ENCODE measurements at regions not wholly inside any gene's neighbourhood (a gene's known extent, or its start where the extent isn't known, plus 50 kb on each side); places are given as distances from the start of the nearest gene placed in this dataset.
"Not testable (repeated sequence)": the region's sequence is repeated elsewhere in the genome, so short reads cannot be mapped to it uniquely, and the experiment has no call there.

DNA sequence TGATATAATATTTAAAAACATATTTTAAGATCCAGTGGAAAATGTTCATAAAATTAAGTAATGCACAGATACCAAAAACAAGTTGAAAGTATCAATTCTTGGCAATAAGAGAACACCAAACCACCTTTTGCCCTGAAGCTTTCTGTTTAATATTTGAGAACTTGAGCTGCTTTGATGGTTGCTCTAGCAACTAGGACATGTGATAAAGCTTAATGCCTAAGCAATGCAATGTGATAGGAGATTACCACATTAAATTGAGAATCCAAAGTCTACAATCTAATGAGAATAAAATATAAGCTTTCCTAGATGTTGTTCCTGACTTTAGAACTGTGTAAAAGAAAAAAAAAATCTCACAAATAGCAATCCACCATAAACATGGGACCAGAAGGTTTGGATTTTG is 1367.5 kb upstream of the PCDH9 start:
- DNase-seq = no peak

DNA sequence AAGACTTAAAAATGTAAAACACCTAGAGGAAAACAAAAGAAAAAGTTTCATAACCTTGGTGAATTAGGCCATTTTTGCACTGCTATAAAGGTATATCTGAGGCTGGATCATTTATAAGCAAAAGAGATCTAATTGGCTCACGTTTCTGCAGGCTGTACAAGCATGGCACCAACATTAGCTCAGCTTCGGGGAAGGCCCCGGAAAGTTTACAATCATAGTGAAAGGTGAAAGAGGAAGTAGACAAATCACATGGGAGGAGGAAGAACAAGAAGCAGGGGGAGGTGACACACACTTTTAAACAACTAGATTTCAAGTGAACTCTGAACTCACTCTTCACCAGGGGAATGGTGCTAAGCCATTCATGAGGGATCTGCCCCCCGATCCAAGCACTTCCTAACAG is 1358.5 kb upstream of the PCDH9 start:
- no peak for DNase-seq

DNA sequence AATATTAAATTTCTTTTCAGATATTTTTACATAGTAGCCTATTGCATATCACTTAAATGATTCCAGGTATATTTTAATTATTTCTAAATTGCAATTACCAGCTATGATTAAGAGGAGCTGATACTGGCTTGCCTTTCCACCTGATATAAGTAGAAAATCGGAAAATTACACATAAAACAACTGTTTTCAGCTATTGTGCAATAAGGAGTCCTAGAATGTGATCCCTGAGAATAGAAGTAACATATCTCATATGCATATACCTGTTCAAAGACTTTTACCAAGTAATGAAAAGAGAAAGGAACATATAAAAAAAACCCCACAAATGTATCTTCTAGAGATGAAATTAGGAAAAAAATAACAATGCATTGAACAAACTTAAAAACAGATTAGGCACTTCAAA is 1354.6 kb upstream of the PCDH9 start:
- DNase-seq = no peak

DNA sequence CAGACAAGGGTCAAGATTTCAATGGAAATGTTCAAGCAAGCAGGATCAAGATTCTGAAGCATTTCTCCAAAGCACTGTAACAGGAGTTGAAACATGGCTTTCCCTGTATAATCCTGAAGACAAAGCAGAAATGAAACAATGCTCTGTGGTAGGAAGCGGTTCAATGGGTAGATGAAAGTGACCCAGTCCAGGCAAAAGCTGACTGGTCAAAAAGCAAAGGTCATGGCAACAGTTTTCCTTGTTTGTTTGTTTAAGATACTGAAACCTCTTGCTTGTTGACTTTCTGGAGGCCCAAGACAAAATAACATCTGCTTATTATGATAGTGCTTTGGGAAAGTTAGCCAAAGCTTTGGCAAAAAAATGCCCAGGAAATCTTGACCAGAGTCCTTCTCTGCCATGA is 1343.9 kb upstream of the PCDH9 start:
- no peak for DNase-seq

DNA sequence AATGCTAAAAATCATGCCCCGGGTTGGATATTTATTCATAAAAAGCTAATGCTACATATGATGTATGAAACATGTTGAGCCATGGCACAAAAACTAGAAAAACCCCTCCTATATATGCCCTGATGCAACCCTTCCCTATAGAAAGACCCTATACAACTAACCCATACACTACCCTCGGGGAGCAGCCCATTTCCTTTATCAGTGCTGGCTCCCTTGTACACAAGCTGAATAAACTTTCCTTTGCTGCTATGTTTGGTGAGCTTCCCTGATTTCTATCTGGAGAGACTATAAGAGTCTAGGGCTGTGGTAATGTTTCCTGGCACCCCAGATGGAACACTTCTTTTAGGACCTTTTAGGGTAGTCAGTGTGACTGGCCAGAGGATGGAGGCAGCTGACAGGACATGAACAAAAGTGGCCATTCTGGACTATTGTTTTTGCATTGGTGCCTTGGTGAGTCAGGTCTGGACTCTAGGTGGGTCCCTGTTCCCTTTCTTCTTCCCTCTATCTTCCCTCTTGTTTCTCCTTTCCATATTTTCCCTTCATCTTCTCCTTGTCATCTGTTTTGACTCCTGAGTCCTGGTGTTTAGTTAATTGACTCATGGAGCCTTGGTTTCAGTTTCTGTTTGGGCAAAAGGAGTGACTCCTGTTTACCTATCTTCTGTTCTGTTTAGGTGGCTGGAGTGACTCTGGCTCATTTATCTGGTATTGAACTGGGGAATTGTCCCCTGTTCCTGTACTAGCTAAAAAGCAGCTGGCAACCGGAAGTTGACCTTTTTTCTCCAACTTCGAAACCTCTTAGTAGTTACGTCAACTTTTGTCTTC is 1321.8 kb upstream of the PCDH9 start:
- DNase-seq = no peak

DNA sequence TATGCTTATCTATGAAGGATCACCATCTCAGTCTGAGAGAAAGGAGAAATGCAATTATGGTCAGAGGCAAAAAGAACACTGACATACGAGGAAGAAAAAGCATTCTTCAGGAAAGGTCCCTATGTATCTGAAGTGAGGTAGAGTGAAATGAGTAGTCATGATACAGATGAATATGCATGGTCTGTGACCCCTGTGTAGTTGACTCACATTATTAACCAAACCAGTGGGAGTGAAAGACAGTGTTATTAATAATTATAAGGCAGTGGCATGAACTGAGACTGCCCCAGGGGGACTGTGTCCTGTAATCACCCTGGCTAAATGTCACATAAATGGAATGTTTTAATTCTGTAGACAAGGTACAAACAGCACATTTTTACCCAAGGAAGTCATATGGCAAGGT is 1320.2 kb upstream of the PCDH9 start:
- DNase-seq = no peak

DNA sequence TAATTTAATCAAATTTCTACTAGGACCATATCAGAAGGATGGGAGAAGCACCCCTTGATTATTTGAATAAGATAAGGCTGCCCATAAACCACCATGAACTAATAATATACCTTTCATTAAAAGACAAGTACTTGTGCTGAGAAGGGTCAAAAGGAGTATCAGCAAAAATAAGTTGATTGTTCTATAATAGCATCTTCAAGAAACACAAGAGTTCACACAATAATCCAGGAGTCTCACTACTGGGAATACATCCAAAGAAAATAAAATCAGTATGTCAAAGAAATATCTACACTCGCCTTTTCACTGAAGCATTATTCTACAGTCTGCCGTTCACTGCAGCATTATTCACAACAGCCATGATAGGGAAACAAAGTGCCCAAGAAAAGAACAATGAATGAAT is 1310.1 kb upstream of the PCDH9 start:
- DNase-seq = no peak

DNA sequence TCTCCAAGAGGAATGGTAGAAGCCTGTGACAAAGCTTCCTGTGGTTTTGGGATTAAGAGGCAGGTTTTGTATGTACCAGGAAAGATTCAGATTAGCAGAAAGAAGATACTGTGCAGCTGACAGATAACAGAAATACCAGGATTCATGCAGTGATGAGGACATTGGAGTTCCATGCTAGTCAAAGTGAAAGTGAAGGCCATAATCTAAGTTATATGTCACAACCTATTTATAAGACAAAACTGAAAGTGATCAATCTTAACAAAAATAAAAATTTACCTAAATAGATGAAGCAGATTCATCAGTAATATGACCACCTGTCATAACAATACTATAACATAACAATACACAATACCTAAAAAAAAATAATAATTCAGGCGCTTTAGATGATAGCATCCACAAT is 1305.2 kb upstream of the PCDH9 start:
- DNase-seq = no peak

DNA sequence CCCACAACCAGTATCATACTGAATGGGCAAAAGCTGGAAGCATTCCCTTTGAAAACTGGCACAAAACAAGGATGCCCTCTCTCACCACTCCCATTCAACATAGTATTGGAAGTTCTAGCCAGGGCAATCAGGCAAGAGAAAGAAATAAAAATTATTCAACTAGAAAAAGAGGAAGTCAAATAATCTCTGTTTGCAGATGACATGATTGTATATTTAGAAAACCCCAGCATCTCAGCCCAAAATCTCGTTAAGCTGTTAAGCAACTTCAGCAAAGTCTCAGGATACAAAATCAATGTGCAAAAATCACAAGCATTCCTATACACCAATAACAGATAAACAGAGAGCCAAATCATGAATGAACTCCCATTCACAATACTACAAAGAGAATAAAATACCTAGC is 1297.0 kb upstream of the PCDH9 start:
- not testable (repeated sequence) for DNase-seq

DNA sequence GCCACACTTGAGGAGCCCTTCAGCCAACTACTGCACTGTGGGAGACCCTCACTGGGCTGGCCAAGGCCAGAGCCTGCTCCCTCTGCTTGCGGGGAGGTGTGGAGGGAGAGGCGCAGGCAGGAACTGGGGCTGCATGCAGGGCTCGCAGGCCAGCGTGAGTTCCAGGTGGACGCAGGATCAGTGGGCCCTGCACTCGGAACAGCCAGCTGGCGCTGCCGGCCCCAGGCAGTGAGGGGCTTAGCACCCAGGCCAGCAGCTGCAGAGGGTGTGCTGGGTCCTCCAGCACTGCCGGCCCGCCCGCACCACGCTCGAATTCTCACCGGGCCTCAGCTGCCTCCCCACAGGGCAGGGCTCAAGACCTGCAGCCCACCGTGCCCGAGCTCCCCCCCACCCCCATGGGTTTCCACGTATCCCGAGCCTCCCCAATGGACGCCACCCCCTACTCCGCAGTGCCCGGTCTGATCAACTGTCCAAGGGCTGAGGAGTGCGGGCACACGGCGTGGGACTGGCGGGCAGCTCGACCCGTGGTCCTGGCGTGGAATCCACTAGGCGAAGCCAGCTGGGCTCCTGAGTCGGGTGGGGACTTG is 1293.8 kb upstream of the PCDH9 start:
- DNase-seq = no peak

DNA sequence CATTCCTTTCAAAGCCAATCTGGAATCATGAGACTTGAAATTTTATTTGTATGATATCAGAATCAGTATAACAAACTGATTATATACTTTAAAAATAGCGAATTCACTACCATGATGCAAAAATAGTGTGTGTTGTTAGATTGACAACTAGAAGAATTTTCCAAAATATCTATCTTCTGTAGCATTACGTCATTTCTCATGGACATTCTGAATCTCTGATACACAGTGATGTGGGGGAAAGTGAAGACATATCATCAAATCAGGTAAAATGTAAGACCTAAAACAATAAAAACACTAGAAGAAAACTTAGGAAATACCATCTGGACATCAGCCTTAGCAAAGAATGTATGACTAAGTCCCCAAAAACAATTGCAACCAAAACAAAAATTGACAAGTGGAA is 1292.0 kb upstream of the PCDH9 start:
- DNase-seq = no peak

DNA sequence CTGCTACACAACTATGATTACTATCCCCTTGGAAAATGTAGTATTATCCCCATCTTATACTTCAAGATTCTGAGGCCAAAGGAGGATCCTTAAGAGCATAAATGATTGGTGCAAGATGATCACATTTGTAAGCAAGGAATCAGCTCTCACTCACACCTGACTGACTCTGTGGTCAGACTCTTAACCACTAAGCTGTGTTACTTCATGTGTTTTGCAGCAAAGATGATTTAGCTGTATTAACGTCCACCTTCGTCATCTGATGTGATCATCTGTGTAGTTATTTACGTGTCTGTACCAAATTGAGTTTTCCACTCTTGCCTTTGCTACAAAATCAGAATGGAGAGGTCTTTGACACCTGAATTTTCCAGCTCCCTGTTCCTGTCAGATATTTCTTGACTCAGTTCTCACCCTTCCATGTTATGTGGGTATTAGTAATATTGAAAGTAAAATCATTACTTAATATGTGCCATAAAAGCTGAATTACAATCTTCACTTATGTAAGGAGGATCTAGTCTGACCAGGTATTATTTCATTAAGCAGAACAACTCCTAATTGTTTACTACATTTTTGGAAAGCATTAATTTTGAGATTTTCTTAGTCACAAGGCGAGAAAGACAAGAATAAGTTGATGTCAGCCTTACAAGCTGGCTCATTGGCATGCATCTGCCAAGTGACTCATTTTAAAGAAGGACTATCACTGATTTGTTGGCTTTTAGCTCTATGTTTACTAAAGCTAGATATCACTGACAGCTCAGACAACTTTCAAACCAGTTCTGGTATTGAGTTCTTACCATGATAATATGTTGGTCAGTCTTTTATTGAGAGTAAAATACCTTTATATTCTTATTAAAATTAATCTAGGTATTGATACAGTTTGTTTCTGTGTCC is 1279.8 kb upstream of the PCDH9 start:
- no peak for DNase-seq

DNA sequence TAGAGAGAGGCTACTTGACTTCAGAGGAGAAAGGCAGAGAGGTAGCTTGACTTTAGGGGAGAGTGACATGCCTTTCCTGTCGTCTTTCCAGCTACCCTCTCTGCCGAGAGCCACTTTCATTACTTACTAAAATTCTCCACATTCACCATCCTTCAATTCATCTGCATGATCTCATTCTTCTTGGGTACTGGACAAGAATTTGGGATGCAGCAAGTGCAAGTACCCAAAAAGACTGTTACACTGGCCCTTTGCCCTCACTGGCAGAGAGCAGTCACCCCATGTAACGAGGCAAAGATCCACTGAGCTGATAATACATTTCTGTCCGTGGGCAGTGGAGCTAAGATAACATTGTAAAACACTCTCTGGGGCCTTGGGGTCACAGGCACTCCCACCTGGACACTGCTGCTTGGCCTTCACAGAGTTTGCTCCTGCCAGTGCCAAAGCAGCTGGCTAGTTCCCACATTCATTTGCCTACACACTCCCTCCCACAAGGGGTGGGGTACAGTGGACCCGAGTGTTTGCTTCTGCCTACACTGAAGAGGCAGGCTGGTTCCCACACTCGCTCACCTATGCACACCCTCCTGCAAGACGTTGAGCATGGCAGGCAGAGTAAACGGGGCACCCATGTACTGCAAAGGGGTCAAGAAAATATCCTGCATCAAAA is 1276.9 kb upstream of the PCDH9 start:
- DNase-seq = no peak

DNA sequence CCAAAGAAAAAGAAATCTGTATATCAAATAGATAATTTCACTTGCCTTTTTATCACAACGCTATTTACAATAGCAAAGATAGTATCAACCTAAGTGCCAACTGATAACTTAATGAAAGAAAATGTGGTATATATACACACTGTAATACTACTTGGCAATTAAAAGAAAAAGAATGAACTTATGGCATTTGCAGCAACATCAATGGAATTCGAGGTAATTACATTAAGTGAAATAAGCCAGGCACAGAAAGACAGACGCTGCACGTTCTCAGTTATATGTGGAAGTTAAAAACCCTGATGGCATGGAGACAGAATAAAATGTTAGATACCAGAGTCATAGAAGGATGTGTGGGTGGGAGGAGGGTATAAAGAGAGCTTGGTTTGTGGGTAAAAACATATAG is 1260.5 kb upstream of the PCDH9 start:
- no peak for DNase-seq

DNA sequence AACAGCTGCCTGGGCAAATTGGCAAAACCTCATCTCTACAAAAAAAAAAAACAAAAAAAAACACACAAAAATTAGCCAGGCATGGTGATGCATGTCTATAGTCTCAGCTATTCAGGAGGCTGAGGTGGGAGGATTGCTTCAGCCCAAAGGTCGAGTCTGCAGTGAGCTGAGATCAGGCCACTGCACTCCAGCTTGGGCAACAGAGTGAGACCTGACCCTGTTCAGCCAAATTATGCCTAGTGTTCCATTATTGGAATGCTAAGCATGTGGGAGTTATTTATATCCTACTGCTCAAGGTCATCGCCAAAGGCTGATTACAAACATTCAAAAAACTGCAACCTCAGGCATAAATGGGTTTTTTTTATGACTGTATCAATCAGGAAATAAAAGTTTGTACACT is 1251.0 kb upstream of the PCDH9 start:
- no peak for DNase-seq

DNA sequence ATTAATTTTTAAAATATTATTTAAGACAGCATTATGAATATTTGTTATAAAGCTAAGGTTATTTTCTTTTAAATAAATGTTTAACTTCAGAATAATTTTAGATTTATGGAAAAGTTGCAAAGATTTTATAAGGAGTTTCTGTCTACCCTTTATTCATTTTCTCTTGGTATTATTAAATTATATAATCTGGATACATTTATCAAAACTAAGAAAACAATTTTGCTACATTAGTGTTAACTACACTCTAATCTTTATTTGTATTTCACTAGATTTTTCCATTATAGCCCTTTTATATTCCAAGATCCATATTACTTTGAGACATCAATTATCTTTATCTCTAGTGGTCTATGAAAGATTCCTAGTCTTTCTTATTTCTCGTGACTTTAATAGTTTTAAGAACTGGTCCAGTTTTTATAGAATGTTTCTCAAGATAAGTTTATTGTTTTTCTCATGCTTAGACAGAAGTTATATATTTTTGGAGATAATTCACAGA is 1243.7 kb upstream of the PCDH9 start:
- no peak for DNase-seq

DNA sequence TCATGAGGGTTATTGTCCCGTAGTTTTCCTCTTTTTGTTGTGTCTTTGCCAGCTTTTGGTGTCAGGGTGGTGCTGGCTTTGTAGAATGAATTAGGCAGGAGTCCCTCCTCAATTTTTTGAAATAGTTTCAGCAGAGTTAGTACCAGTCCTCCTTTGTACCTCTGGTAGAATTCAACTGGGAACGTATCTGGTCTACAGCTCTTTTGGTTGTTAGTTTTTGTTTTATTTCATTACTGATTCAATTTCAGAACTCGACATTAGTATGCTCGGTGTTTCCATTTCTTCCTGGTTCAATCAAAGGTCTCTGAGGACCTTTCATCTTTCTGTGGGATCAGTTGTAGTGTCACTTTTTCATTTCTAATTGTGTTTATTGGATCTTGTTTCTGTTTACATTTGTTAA is 1237.0 kb upstream of the PCDH9 start:
- DNase-seq = no peak

DNA sequence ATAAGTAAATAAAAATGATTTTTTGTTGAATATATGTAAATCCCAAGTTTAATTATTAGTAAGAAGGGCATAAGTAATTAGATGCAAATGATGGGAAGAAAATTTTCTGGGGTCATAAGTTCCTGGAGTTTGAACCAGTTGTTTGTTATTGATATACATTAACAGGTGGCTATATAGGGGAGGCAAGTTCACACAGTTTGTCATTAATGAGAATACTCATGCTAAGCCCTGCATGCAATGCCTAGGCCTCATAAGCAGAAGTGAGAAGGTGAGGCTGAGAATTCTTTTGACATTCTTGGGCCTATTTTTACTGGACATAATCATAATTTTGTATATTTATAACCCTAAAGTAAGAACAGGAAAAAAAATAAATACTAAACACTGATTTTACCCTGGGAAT is 1210.7 kb upstream of the PCDH9 start:
- DNase-seq = no peak

DNA sequence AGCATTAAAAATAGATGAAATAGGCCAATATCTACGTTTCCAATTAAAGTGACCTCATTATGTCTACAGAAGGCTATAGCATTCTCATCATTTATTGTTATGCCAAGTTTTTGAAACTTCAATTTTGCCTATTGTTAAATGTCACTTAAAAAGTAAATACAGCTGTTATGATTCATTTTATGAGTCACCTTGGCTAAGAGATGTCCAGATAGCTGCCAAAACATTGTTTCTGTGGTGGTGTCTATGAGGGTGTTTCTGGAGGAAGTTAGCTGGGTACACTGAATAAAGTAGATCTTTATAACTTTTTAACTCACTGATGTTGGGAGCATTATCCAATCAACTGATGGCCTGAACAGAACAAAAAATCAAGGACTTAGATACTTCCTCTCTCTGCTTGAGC is 1209.7 kb upstream of the PCDH9 start:
- peak; percentile 4 for DNase-seq

DNA sequence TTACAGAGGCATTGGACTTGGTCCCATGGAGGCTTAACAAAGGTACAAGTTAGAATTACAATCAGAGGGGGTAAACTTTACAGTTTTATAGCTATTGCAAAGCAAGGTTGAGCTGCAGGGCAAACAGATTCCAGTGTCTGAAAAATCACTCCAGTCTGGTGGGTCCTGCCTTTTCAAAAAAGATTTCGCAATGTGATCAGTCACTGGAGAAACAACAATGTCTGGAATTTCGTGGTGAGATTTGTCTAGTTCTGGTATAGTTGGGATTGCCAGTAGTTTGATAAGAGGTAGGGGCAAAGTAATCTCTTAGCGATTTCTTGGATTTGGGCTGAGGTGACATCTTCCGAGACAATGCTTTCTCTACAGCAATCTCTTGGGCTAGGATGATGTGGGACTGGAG is 1198.2 kb upstream of the PCDH9 start:
- DNase-seq = no peak

DNA sequence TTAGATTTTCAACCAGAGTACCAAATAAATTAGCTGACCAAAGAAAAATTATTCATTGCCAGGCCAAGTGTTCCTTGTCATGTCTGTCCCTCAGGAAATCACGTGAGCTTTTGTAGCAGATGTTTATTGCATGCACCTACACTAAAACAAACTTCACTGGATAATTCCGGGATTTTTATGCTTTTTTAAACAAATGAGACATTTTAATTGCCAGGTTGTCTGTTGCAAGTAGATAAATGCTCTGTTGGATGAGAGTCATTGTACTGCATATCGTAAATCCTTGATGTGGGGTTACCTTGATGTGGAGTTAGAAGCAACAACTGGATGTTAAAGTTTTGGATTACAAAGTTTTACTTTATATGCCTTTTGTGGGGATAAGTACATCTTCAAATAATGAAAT is 1187.7 kb upstream of the PCDH9 start:
- no peak for DNase-seq

DNA sequence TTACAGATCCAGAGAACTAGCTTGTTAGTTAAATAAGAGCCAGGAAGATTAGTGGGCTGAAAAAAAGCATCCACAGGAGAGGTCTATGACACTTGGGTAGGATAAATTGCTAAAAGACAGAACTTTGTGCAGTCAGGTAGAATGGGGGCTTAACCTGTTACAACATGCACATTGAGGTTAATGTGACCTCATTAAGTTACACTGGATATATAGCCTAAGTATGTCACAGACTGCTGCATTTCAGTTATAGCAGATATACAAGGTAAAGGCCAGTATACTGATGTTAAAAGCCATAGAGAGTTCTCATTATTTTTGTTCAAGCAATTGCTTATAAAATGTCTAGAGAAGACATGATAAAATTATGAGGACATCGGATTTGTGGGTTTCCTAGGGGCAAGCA is 1179.9 kb upstream of the PCDH9 start:
- DNase-seq = no peak

DNA sequence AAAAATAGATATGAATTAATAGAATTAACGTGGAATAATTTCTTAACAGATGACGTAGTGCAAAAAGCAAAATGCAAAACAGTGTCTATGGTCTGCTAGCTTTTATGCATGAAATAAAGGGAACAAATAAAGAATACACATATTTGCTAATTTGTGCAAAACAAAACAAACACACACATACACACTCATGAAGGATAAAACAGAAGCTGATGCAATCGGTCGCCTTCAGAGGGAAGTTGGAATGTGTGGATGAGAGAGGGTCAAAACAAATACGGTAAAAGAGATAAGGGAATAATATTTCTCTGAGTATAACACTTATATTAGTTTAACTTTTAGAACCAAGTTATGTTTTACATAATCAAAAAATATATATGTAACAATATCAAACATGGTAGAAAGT is 1160.9 kb upstream of the PCDH9 start:
- no peak for DNase-seq

Measured in SHP77 treated with DMSO at 0.1 percent for 48 hours (cell line).